Eye (tissue), 1 donor: ENCODE measurements at regions not wholly inside any gene's neighbourhood (a gene's known extent, or its start where the extent isn't known, plus 50 kb on each side); places are given as distances from the start of the nearest gene placed in this dataset.
"Not testable (repeated sequence)": the region's sequence is repeated elsewhere in the genome, so short reads cannot be mapped to it uniquely, and the experiment has no call there.

ENCODE experiments used
- DNase-seq: peaks from one replicate; pipeline ENCODE4 v3.0.0-alpha.2; 2015

DNA sequence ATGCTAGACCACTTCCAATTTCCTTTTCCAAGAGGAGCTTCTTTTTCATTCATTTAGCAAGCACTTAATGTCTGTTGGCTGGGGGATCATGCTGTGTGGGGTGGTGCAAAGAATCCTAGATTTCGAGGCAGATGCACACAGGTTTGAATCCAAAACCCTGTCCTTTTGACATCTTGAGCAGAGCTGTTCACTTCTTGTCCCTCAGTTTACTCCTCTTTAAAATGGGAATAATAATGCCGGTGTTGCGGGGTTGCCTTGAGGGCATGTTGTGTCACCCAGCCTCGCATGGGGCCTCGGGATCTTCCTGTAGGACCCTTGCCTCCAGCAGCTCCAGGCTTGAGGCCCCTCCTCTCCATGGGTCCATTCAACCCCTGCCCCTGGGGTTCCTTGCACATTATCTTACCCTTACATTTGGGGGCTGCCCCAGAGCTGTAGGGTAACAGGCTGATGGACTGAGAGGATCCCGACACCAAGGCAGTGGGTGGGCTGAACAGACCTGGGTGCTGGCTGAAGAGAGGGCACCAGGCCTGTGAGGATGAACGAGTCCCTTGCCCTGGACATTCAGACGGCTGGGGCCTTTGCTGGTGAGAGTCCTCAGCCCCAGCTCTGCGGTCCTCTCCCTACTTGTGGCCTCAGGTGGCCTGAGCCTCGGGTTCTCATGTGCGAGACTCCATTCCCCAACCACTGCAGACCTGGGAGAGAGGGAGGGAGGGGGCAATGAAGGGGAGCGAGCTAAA lies 145.8 kb downstream of the BARX1 start:
- no peak for DNase-seq

GRCh38 chr9:93808115-93809029 lies 146.8 kb downstream of the BARX1 start:
- DNase-seq, result no peak

DNA sequence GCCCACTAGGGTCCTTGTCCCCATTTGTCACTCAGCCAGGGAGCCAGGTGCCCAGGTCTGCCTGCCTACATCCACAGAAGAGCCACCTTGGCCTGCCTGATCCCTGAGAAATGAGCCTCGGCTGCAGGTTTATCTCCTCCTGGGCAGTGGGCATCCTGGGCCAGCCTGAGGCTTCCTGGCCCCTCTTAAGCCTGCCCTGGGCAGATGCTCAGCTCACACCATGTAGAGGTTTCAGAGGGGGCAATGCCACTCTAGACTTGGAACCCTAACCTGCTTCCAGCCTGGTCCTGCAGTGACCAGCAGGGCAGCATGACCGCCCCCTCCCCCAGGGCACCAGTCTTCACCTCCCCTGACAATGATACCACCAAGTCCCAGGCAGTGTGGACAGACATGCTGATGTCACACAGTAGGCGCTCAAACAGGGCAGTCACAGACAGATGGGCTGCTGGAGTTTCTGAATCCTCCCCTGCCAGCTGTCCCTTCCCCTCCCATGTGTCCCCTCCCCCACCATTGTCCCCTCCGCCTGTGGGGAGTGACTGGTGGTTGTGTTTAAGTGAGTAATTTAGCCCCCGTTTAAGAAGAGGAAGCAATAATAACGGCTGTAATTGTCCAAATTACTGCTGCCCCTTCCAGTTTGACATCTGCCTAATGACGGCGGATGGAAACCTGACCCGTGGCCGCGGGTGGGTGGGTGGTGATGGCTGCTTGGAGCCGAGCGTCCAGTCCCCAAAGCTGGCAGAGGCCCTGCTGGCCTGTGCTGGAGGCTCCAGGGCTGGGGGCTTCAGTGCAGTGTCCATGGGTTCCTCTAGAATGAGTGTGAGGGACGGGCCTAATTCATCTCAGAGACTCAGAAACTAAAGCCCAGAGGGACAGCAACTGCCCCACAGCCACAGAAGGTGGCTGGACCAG lies 147.7 kb downstream of the BARX1 start:
- peak; percentile 63 for DNase-seq

GRCh38 chr9:93801581-93802284 lies 153.4 kb downstream of the BARX1 start:
- DNase-seq, result no peak

DNA sequence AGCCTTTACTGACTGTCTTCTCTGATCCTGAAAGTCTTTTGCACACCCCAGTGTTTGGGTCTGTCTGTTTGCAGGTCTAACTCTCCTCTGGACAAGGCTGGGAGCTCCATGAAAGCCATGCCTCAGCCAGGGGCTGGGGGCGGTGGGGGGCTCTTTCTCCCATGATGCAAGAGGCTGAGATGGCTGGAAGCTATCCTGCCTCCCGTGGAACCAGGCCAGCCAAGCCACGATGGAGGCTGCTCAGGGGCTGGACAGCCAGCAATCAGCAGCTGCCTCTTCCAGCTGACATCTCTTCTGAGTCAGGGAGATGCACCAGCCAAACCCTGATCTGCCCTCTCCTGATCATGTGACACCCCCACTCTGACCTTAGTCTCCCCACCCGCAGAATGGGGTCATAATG lies 154.0 kb downstream of the BARX1 start:
- DNase-seq, result no peak

- no peak for DNase-seq
Observed at GRCh38 chr9:93792358-93792757, 162.8 kb downstream of the BARX1 start.

GRCh38 chr9:93786204-93786603 lies 169.0 kb downstream of the BARX1 start:
- DNase-seq, result no peak

- DNase-seq, result no peak
Observed at GRCh38 chr9:93776873-93777272, 178.3 kb downstream of the BARX1 start.

- no peak for DNase-seq
Observed at GRCh38 chr9:93776256-93776655, 178.9 kb downstream of the BARX1 start.

GRCh38 chr9:93774331-93775102 lies 180.6 kb downstream of the BARX1 start:
- DNase-seq, result no peak

DNA sequence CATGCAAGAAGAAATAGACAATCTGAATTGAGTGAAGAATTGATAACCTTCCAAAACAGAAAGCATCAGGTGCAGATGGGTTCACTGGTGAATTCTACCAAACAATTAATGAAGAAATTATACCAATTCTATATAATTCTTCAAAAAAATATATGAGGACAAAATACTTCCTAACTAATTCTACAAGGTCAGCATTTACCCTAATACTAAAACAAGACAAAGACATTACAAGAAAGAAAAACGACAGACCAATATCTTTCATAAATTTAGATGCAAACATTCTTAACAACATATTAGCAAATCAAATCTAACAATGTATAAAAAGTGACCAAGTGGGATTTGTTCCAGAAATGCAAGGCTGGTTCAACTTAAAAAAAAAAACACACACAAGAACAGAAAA lies 183.9 kb downstream of the BARX1 start:
- DNase-seq, result no peak

- no peak for DNase-seq
Observed at GRCh38 chr9:93761822-93762221, 185.4 kb downstream of the PHF2 start.

DNA sequence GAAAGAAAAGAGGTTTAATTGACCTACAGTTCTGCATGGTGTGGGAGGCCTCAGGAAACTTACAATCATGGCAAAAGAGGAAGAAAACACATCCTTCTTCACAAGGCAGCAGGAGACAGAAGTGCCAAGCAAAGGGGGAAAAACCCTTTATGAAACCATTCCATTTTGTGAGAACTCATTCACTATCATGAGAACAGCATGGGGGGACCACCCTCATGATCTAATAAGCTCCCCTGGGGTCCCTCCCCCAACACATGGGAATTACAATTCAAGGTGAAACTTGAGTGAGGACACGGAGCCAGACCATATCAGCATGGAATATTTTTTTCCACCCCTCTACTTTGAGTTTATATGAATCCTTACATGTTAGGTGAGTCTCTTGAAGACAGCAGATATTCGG lies 173.7 kb downstream of the PHF2 start:
- no peak for DNase-seq

DNA sequence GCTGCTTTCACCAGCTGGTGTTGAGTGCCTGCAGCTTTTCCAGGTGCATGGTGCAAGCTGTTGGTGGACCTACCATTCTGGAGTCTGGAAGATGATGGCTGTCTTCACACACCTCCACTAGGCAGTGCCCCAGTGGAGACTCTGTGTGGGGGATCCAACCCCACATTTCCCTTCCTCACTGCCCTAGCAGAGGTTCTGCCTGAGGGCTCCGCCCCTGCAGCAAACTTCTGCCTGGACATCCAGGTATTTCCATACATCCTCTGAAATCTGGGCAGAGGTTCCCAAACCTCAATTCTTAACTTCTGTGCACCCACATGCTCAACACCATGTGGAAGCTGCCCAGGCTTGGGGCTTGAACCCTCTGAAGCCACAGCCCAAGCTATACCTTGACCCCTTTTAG lies 172.4 kb downstream of the PHF2 start:
- not testable (repeated sequence) for DNase-seq

DNA sequence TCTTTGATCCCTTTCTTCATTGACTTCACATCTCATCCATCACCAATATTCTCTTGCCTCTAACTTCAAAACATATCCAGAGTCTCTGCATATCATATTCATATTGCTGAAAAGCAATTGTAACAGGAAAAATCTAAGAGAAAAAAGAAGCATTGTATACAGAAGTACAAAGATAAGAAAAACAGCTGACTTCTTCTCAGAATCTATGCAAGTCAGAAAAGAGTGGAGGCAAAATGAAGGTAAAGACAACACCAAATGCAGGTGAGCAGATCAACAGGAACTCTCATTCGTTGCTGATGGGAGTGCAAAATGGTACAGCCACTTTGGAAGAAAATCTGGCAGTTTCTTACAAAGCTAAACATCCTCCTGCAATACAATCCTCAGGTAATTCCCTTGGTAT lies 155.6 kb downstream of the PHF2 start:
- DNase-seq, result no peak

DNA sequence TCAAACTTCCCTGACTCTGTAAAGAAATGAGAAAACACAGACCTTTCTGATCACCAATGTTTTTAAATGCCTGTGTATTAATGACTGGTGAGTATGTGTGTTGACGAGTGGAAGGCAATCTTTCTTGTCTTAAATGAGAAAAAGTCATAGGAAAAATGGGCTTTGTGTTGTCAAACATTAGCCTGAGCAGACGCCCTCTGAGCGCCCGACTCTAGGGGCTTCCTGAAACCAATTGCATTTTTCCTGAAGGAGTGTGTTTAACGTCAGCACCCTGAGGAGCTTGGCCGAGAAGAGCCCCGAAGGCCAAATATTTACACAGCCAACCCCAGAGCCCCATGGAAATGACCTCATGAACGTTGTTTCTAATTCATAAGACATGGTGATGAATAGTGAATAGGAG lies 154.3 kb downstream of the PHF2 start:
- no peak for DNase-seq

GRCh38 chr9:93730217-93730616 lies 153.8 kb downstream of the PHF2 start:
- no peak for DNase-seq
